WTC11 (cell line): ENCODE measurements at regions not wholly inside any gene's neighbourhood (a gene's known extent, or its start where the extent isn't known, plus 50 kb on each side); places are given as distances from the start of the nearest gene placed in this dataset.

ENCODE experiments used
- ATAC-seq: fragments of 200-7000 bp; cut with Tn5 transposase; 2 replicates; pipeline ENCODE4 v1.10.0; 2021; ENCODE audit warnings: mild to moderate bottlenecking, moderate library complexity
- CTCF ChIA-PET: fragments of 300-600 bp; sonication (Branson Sonifier 250); formaldehyde crosslinking; loops from one replicate; lab custom pipeline; 2021; ENCODE audit warnings: antibody characterized with exemption; lab: Charles Lee
- POLR2A ChIA-PET: fragments of 350-600 bp; sonication (Branson Sonifier 250); formaldehyde crosslinking; loops from one replicate; lab custom pipeline; 2021; ENCODE audit warnings: antibody characterized with exemption; lab: Charles Lee
- DNase-seq: peaks from one replicate; pipeline ENCODE4 v3.0.0; 2021; ENCODE audit warnings: low spot score
- H3K27ac Mint-ChIP-seq: 2 replicates; pipeline ENCODE4 v1.8.0; 2021; ENCODE audit warnings: mixed read lengths
- H3K27me3 Mint-ChIP-seq: 2 replicates; pipeline ENCODE4 v1.8.0; 2021; ENCODE audit warnings: low read depth, mild to moderate bottlenecking, moderate library complexity, mixed read lengths
- H3K36me3 Mint-ChIP-seq: 2 replicates; pipeline ENCODE4 v1.8.0; 2021; ENCODE audit warnings: mixed read lengths
- H3K4me1 Mint-ChIP-seq: 2 replicates; pipeline ENCODE4 v1.8.0; 2022; ENCODE audit warnings: mixed read lengths
- H3K4me3 Mint-ChIP-seq: 2 replicates; pipeline ENCODE4 v1.8.0; 2021; ENCODE audit warnings: mild to moderate bottlenecking, moderate library complexity, mixed read lengths
- H3K9me3 Mint-ChIP-seq: 2 replicates; pipeline ENCODE4 v1.8.0; 2021; ENCODE audit warnings: mixed read lengths
- ATF1 ChIP-seq: sonication (generic); formaldehyde crosslinking; IDR thresholded peaks from 2 replicates; pipeline ENCODE4 v1.8.1; 2023; ENCODE audit warnings: mild to moderate bottlenecking, moderate library complexity, missing genetic modification reagents
- CDX4 ChIP-seq: fragments of 250-450 bp; sonication (Bioruptor Pico); IDR thresholded peaks from 2 replicates; pipeline ENCODE4 v1.9.0; 2021; ENCODE audit warnings: moderate library complexity, mild to moderate bottlenecking, inconsistent platforms, borderline replicate concordance
- CREM ChIP-seq: sonication (generic); formaldehyde crosslinking; IDR thresholded peaks from 2 replicates; pipeline ENCODE4 v1.8.1; 2022; ENCODE audit warnings: mild to moderate bottlenecking, missing genetic modification reagents, moderate library complexity
- CTCF ChIP-seq: fragments of 200-600 bp; IDR thresholded peaks from 2 replicates; pipeline ENCODE4 v1.8.0; 2022; ENCODE audit warnings: antibody characterized with exemption
- GRHL2 ChIP-seq: fragments of 250-450 bp; sonication (Bioruptor Pico); IDR thresholded peaks from 2 replicates; pipeline ENCODE4 v1.8.0; 2022; ENCODE audit warnings: mild to moderate bottlenecking, moderate library complexity; ENCODE audit not compliant: insufficient replicate concordance, severe bottlenecking
- GTF2I ChIP-seq: fragments of 250-450 bp; sonication (Bioruptor Pico); conservative IDR thresholded peaks from 2 replicates; pipeline ENCODE4 v1.4.0; 2021; ENCODE audit warnings: mild to moderate bottlenecking
- JAZF1 ChIP-seq: fragments of 250-450 bp; sonication (Bioruptor Pico); IDR thresholded peaks from 2 replicates; pipeline ENCODE4 v1.9.0; 2021; ENCODE audit warnings: moderate library complexity, mild to moderate bottlenecking, inconsistent platforms
- MAX ChIP-seq: sonication (generic); formaldehyde crosslinking; IDR thresholded peaks from 2 replicates; pipeline ENCODE4 v1.8.0; 2022; ENCODE audit warnings: mild to moderate bottlenecking, missing genetic modification reagents
- NR2C2 ChIP-seq: sonication (generic); formaldehyde crosslinking; IDR thresholded peaks from 2 replicates; pipeline ENCODE4 v1.8.0; 2022; ENCODE audit warnings: mild to moderate bottlenecking, missing genetic modification reagents
- OVOL2 ChIP-seq: fragments of 250-450 bp; sonication (Bioruptor Pico); IDR thresholded peaks from 2 replicates; pipeline ENCODE4 v1.9.0; 2021; ENCODE audit warnings: mild to moderate bottlenecking, borderline replicate concordance
- PRDM15 ChIP-seq: sonication (generic); formaldehyde crosslinking; IDR thresholded peaks from 2 replicates; pipeline ENCODE4 v1.8.0; 2022; ENCODE audit warnings: missing genetic modification reagents
- RELA ChIP-seq: sonication (generic); formaldehyde crosslinking; IDR thresholded peaks from 2 replicates; pipeline ENCODE4 v1.8.1; 2022; ENCODE audit warnings: missing genetic modification reagents, mild to moderate bottlenecking, borderline replicate concordance
- SMAD3 ChIP-seq: sonication (generic); formaldehyde crosslinking; IDR thresholded peaks from 2 replicates; pipeline ENCODE4 v1.8.0; 2022; ENCODE audit warnings: missing genetic modification reagents, mild to moderate bottlenecking, borderline replicate concordance
- SP1 ChIP-seq: sonication (generic); formaldehyde crosslinking; conservative IDR thresholded peaks from 2 replicates; pipeline ENCODE4 v1.8.1; 2022; ENCODE audit warnings: missing genetic modification reagents
- TCF7 ChIP-seq: sonication (generic); formaldehyde crosslinking; IDR thresholded peaks from 2 replicates; pipeline ENCODE4 v1.8.0; 2022; ENCODE audit warnings: mild to moderate bottlenecking, low read depth, missing genetic modification reagents, moderate library complexity
- TEAD1 ChIP-seq: sonication (generic); formaldehyde crosslinking; IDR thresholded peaks from 2 replicates; pipeline ENCODE4 v1.8.0; 2022; ENCODE audit warnings: mild to moderate bottlenecking, missing genetic modification reagents
- ZBTB43 ChIP-seq: sonication (generic); formaldehyde crosslinking; IDR thresholded peaks from 2 replicates; pipeline ENCODE4 v1.8.1; 2023; ENCODE audit warnings: mild to moderate bottlenecking, missing genetic modification reagents
- ZNF423 ChIP-seq: fragments of 250-450 bp; sonication (Bioruptor Pico); IDR thresholded peaks from 2 replicates; pipeline ENCODE4 v2.1.2; 2022; ENCODE audit warnings: mild to moderate bottlenecking, moderate library complexity

GRCh38 chr18:37663446-37663845 is 97.8 kb upstream of the CELF4 start (continued):
- TF ChIP-seq CTCF (no peak), CREM (no peak), PRDM15 (CRISPR knock-in tag) (no peak), NR2C2 (CRISPR knock-in tag) (no peak)

- H3K4me1 Mint-ChIP-seq = peaks cover 27% of the 10 kb centered on the region
- no peak overlapping the region for H3K27ac Mint-ChIP-seq
- TF ChIP-seq OVOL2 (CRISPR knock-in tag) (no peak), MAX (no peak), CREM (no peak), GRHL2 (CRISPR knock-in tag) (no peak), ZBTB43 (CRISPR knock-in tag) (no peak), ATF1 (no peak), JAZF1 (no peak)
- TF ChIP-seq, all 79 proteins: peak for 0
- DNase-seq (no peak), ATAC-seq (no peak)
- no peak overlapping the region for H3K4me3 Mint-ChIP-seq
- H3K36me3 Mint-ChIP-seq = no peaks in the 10 kb centered on the region
- H3K27me3 Mint-ChIP-seq = peaks cover 3% of the 10 kb centered on the region
- CTCF ChIA-PET = no interaction called here
- POLR2A ChIA-PET = no interaction called here
- peaks cover 8% of the 10 kb centered on the region for H3K9me3 Mint-ChIP-seq
Measured at GRCh38 chr18:37662546-37663339, 97.1 kb upstream of the CELF4 start.

- peaks cover 21% of the 10 kb centered on the region for H3K4me1 Mint-ChIP-seq
- ChIA-PET POLR2A (no interaction called here), CTCF (no interaction called here)
- peaks cover 3% of the 10 kb centered on the region for H3K27me3 Mint-ChIP-seq
- H3K27ac Mint-ChIP-seq = no peak overlapping the region
- no peaks in the 10 kb centered on the region for H3K36me3 Mint-ChIP-seq
- TF ChIP-seq TCF7 (CRISPR knock-in tag) = no peak
- no peak for TF ChIP-seq SP1 (CRISPR knock-in tag)
- H3K9me3 Mint-ChIP-seq = peaks cover 2% of the 10 kb centered on the region; the same call in 1 of the 2 replicates
- H3K4me3 Mint-ChIP-seq = no peak overlapping the region
- DNase-seq = no peak
- ATAC-seq = no peak
Measured at GRCh38 chr18:37662099-37662498, 96.5 kb upstream of the CELF4 start.

GRCh38 chr18:37661478-37661877 is 95.9 kb upstream of the CELF4 start:
- ATAC-seq = no peak
- Mint-ChIP-seq H3K36me3 (no peaks in the 10 kb centered on the region), H3K27me3 (peaks cover 3% of the 10 kb centered on the region), H3K4me1 (peaks cover 19% of the 10 kb centered on the region), H3K4me3 (no peak overlapping the region), H3K9me3 (peaks cover 2% of the 10 kb centered on the region; the same call in 1 of the 2 replicates), H3K27ac (no peak overlapping the region)
- ChIA-PET CTCF (no interaction called here), POLR2A (no interaction called here)
- no peak for DNase-seq
- no peak for TF ChIP-seq CDX4 (CRISPR knock-in tag)
- no peak for TF ChIP-seq ZBTB43 (CRISPR knock-in tag)
- TF ChIP-seq GTF2I (CRISPR knock-in tag) = no peak
- TF ChIP-seq RELA = no peak
- TF ChIP-seq ZNF423 (CRISPR knock-in tag) = no peak
- TF ChIP-seq SMAD3 (CRISPR knock-in tag) = no peak
- TF ChIP-seq TEAD1 (CRISPR knock-in tag) = no peak
- no peak for TF ChIP-seq JAZF1
